Choroid plexus epithelial cell (primary cell): ENCODE measurements at regions not wholly inside any gene's neighbourhood (a gene's known extent, or its start where the extent isn't known, plus 50 kb on each side); places are given as distances from the start of the nearest gene placed in this dataset.

ENCODE experiments used
- DNase-seq: peaks from one replicate; pipeline ENCODE4 v3.0.0-alpha.2; 2010; ENCODE audit warnings: low read depth
- H3K4me3 ChIP-seq: 2 replicates; pipeline ENCODE4 v1.5.1; 2011; ENCODE audit warnings: low read depth, mild to moderate bottlenecking, control low read depth, low read length, moderate library complexity
- CTCF ChIP-seq: conservative IDR thresholded peaks from 2 replicates; pipeline ENCODE4 v1.5.1; 2011; ENCODE audit warnings: low read depth, mild to moderate bottlenecking, control low read depth, inconsistent platforms, low read length, moderate library complexity

- no peak overlapping the region for H3K4me3 ChIP-seq
- TF ChIP-seq CTCF = no peak
- DNase-seq = no peak
Measured at GRCh38 chr13:26983543-26984320, 187.9 kb downstream of the USP12 start.

- H3K4me3 ChIP-seq = no peak overlapping the region
- no peak for TF ChIP-seq CTCF
- DNase-seq = no peak
Measured at GRCh38 chr13:26980099-26981031, 191.2 kb downstream of the USP12 start.

- no peak for DNase-seq
- no peak overlapping the region for H3K4me3 ChIP-seq
- TF ChIP-seq CTCF = no peak
Measured at GRCh38 chr13:26979334-26979733, 192.3 kb downstream of the USP12 start.

- TF ChIP-seq CTCF = no peak
- DNase-seq = no peak
- H3K4me3 ChIP-seq = no peak overlapping the region
Measured at GRCh38 chr13:26978081-26978860, 193.3 kb downstream of the USP12 start.

GRCh38 chr13:26977541-26977940, 194.1 kb downstream of the USP12 start:
- no peak for TF ChIP-seq CTCF
- no peak for DNase-seq

GRCh38 chr13:26976313-26976712, 195.3 kb downstream of the USP12 start:
- DNase-seq = no peak
- no peak overlapping the region for H3K4me3 ChIP-seq

More at GRCh38 chr13:26977541-26977940, 194.1 kb downstream of the USP12 start:
- H3K4me3 ChIP-seq = no peak overlapping the region

More at GRCh38 chr13:26976313-26976712, 195.3 kb downstream of the USP12 start:
- TF ChIP-seq CTCF = no peak
